Ecto neural progenitor cell (in vitro differentiated cells): ENCODE measurements at regions not wholly inside any gene's neighbourhood (a gene's known extent, or its start where the extent isn't known, plus 50 kb on each side); places are given as distances from the start of the nearest gene placed in this dataset.
"Not testable (repeated sequence)": the region's sequence is repeated elsewhere in the genome, so short reads cannot be mapped to it uniquely, and the experiment has no call there.

Source experiments
- DNase-seq: peaks from one replicate; pipeline ENCODE4 v3.0.0-alpha.2; 2018; ENCODE audit warnings: low spot score

- no peak for DNase-seq
Measured at GRCh38 chr7:52352013-52352981, 683.1 kb upstream of the POM121L12 start.

- DNase-seq, result no peak
Measured at GRCh38 chr7:52344015-52344414, 691.4 kb upstream of the POM121L12 start.

GRCh38 chr7:52340067-52340466 lies 695.4 kb upstream of the POM121L12 start:
- no peak for DNase-seq

- DNase-seq, result not testable (repeated sequence)
Measured at GRCh38 chr7:52328328-52328727, 707.1 kb upstream of the POM121L12 start.

GRCh38 chr7:52325237-52325636 lies 710.2 kb upstream of the POM121L12 start:
- no peak for DNase-seq

GRCh38 chr7:52323202-52323746 lies 712.2 kb upstream of the POM121L12 start:
- no peak for DNase-seq

GRCh38 chr7:52320610-52321009 lies 714.8 kb upstream of the POM121L12 start:
- DNase-seq, result no peak

- no peak for DNase-seq
Measured at GRCh38 chr7:52317921-52318320, 717.5 kb upstream of the POM121L12 start.

GRCh38 chr7:52311886-52312285 lies 723.5 kb upstream of the POM121L12 start:
- DNase-seq, result no peak

- DNase-seq, result no peak
Measured at GRCh38 chr7:52309631-52310030, 725.8 kb upstream of the POM121L12 start.

- DNase-seq, result no peak
Measured at GRCh38 chr7:52302765-52303520, 732.5 kb upstream of the POM121L12 start.

GRCh38 chr7:52297128-52297527 lies 738.3 kb upstream of the POM121L12 start:
- no peak for DNase-seq

GRCh38 chr7:52294942-52295341 lies 740.5 kb upstream of the POM121L12 start:
- DNase-seq, result no peak

GRCh38 chr7:52289247-52289646 lies 746.2 kb upstream of the POM121L12 start:
- DNase-seq, result no peak

- no peak for DNase-seq
Measured at GRCh38 chr7:52287698-52288097, 747.7 kb upstream of the POM121L12 start.

GRCh38 chr7:52285689-52286088 lies 749.7 kb upstream of the POM121L12 start:
- DNase-seq, result no peak

GRCh38 chr7:52283335-52283734 lies 752.1 kb upstream of the POM121L12 start:
- DNase-seq, result no peak

- DNase-seq, result peak; percentile 54
Measured at GRCh38 chr7:52273685-52274610, 761.5 kb upstream of the POM121L12 start.

- no peak for DNase-seq
Measured at GRCh38 chr7:52271703-52272102, 763.7 kb upstream of the POM121L12 start.

GRCh38 chr7:52270301-52270700 lies 765.1 kb upstream of the POM121L12 start:
- no peak for DNase-seq

- DNase-seq, result no peak
Measured at GRCh38 chr7:52269669-52270068, 765.8 kb upstream of the POM121L12 start.

GRCh38 chr7:52261057-52261456 lies 774.4 kb upstream of the POM121L12 start:
- no peak for DNase-seq
